HG02885 (cell line): ENCODE measurements at regions not wholly inside any gene's neighbourhood (a gene's known extent, or its start where the extent isn't known, plus 50 kb on each side); places are given as distances from the start of the nearest gene placed in this dataset.
A peak's percentile ranks its signal among the peaks of the same experiment; 100 is the strongest.

ENCODE experiments used
- ATAC-seq: cut with Tn5 transposase; IDR thresholded peaks from one replicate; pipeline ENCODE4 v1.9.1; 2021; ENCODE audit warnings: mild to moderate bottlenecking; ENCODE audit not compliant: unreplicated experiment, poor library complexity

GRCh38 chr4:36394352-36394903 is 113.0 kb downstream of the DTHD1 start:
- ATAC-seq: peak; percentile 64

GRCh38 chr4:36399762-36400353 is 118.4 kb downstream of the DTHD1 start:
- peak; percentile 75 for ATAC-seq

GRCh38 chr4:36402008-36402758 is 120.8 kb downstream of the DTHD1 start:
- no peak for ATAC-seq

- ATAC-seq: no peak
Observed at GRCh38 chr4:36411338-36411737, 129.9 kb downstream of the DTHD1 start.

GRCh38 chr4:36414248-36414647 is 132.8 kb downstream of the DTHD1 start:
- no peak for ATAC-seq

GRCh38 chr4:36417146-36417545 is 135.7 kb downstream of the DTHD1 start:
- no peak for ATAC-seq

GRCh38 chr4:36420111-36420679 is 138.8 kb downstream of the DTHD1 start:
- ATAC-seq: no peak

GRCh38 chr4:36422607-36423006 is 141.2 kb downstream of the DTHD1 start:
- no peak for ATAC-seq

- no peak for ATAC-seq
Observed at GRCh38 chr4:36426741-36427140, 145.3 kb downstream of the DTHD1 start.

- no peak for ATAC-seq
Observed at GRCh38 chr4:36427696-36428095, 146.3 kb downstream of the DTHD1 start.

GRCh38 chr4:36432586-36432985 is 151.2 kb downstream of the DTHD1 start:
- ATAC-seq: no peak

GRCh38 chr4:36439556-36439955 is 158.1 kb downstream of the DTHD1 start:
- ATAC-seq: no peak

- ATAC-seq: no peak
Observed at GRCh38 chr4:36445480-36445879, 164.1 kb downstream of the DTHD1 start.

GRCh38 chr4:36446275-36446674 is 164.9 kb downstream of the DTHD1 start:
- no peak for ATAC-seq

GRCh38 chr4:36461344-36461743 is 179.9 kb downstream of the DTHD1 start:
- ATAC-seq: no peak

GRCh38 chr4:36467670-36468069 is 186.3 kb downstream of the DTHD1 start:
- ATAC-seq: no peak

- ATAC-seq: no peak
Observed at GRCh38 chr4:36471903-36472302, 190.5 kb downstream of the DTHD1 start.

- ATAC-seq: no peak
Observed at GRCh38 chr4:36476135-36476534, 194.7 kb downstream of the DTHD1 start.

GRCh38 chr4:36477861-36478260 is 196.4 kb downstream of the DTHD1 start:
- no peak for ATAC-seq

GRCh38 chr4:36485885-36486284 is 204.5 kb downstream of the DTHD1 start:
- no peak for ATAC-seq

- ATAC-seq: no peak
Observed at GRCh38 chr4:36489798-36490197, 208.4 kb downstream of the DTHD1 start.
